Stomach (tissue), 4 donors: ENCODE measurements at regions not wholly inside any gene's neighbourhood (a gene's known extent, or its start where the extent isn't known, plus 50 kb on each side); places are given as distances from the start of the nearest gene placed in this dataset.

Source experiments
- EP300 ChIP-seq: sonication (generic); formaldehyde crosslinking; IDR thresholded peaks from one replicate; pipeline ENCODE4 v1.6.1; 2017; ENCODE audit warnings: antibody characterized with exemption
- POLR2A ChIP-seq, 4 donors: fragments of 450-650 bp; IDR thresholded peaks; one replicate each; pipeline ENCODE4 v1.6.1; 2016; ENCODE audit warnings: antibody characterized with exemption in 4 of 4, control low read depth in 2 of 4, mild to moderate bottlenecking in 1 of 4, moderate library complexity in 1 of 4
- POLR2AphosphoS5 ChIP-seq, 3 donors: sonication (generic); formaldehyde crosslinking; IDR thresholded peaks; one replicate each; pipeline ENCODE4 v1.6.1; 2016; ENCODE audit warnings: antibody characterized with exemption in 3 of 3
- TF ChIP-seq, protein P1 (sequence below), 7 experiments: fragments of 450-650 bp in 4 of 7; fragments of 200-600 bp in 3 of 7; sonication (generic) in 3 of 7; IDR thresholded peaks; one replicate each; pipeline ENCODE4 v1.5.1; 2016 to 2019; ENCODE audit warnings: antibody characterized with exemption in 7 of 7, control low read depth in 2 of 7, mild to moderate bottlenecking in 1 of 7

DNA sequence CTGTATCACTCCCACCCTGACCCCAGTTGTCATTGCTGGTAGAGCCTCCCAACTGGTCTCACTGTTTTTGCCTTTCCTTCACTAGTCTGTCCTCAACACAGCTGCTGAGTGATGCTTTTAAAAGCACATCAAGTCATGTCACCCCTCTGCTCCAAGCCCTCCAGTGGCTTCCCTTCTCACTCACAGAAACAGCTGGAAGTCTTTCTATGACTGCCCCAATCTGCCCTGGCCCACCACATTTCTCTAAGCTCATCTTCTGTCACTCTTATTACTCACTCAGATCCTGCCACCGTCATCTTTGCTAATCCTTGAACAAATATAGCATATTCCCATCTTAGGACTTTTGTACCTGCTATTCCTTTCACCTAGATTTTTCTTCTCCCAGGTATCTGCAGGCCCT, 242.6 kb upstream of the RBBP8 start:
- TF ChIP-seq, protein P1, sequence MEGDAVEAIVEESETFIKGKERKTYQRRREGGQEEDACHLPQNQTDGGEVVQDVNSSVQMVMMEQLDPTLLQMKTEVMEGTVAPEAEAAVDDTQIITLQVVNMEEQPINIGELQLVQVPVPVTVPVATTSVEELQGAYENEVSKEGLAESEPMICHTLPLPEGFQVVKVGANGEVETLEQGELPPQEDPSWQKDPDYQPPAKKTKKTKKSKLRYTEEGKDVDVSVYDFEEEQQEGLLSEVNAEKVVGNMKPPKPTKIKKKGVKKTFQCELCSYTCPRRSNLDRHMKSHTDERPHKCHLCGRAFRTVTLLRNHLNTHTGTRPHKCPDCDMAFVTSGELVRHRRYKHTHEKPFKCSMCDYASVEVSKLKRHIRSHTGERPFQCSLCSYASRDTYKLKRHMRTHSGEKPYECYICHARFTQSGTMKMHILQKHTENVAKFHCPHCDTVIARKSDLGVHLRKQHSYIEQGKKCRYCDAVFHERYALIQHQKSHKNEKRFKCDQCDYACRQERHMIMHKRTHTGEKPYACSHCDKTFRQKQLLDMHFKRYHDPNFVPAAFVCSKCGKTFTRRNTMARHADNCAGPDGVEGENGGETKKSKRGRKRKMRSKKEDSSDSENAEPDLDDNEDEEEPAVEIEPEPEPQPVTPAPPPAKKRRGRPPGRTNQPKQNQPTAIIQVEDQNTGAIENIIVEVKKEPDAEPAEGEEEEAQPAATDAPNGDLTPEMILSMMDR (IDR thresholded peaks at IDR 0.05) = no peak
- no peak for TF ChIP-seq POLR2A (IDR thresholded peaks at IDR 0.05)
- no peak for TF ChIP-seq EP300
- no peak for TF ChIP-seq POLR2AphosphoS5 (IDR thresholded peaks at IDR 0.05)
